Thyroid gland (tissue), 4 donors: ENCODE measurements at regions not wholly inside any gene's neighbourhood (a gene's known extent, or its start where the extent isn't known, plus 50 kb on each side); places are given as distances from the start of the nearest gene placed in this dataset.
A peak's percentile ranks its signal among the peaks of the same experiment; 100 is the strongest.

Experiments used
- DNase-seq, 2 donors: peaks; one replicate each; pipeline ENCODE4 v3.0.0-alpha.2; 2019
- H3K27ac ChIP-seq, 3 donors: fragments of 200-600 bp; sonication (generic); 1 replicate in 2 of 3; 2 replicates in 1 of 3; pipeline ENCODE4 v1.5.1; 2016 to 2019; ENCODE audit warnings: mild to moderate bottlenecking in 1 of 3, moderate library complexity in 1 of 3
- H3K27me3 ChIP-seq: fragments of 200-600 bp; sonication (generic); one replicate; pipeline ENCODE4 v1.5.1; 2019
- H3K36me3 ChIP-seq, 2 donors: fragments of 200-600 bp; sonication (generic); one replicate each; pipeline ENCODE4 v1.5.1; 2016 to 2019
- H3K4me1 ChIP-seq, 2 donors: fragments of 200-600 bp; sonication (generic); one replicate each; pipeline ENCODE4 v1.5.1; 2017 to 2019
- H3K4me3 ChIP-seq, 3 donors: fragments of 200-600 bp; sonication (generic); replicated peaks in 1 of 3; 1 replicate in 2 of 3; 2 replicates in 1 of 3; pipeline ENCODE4 v1.5.1; 2016; ENCODE audit warnings: mild to moderate bottlenecking in 1 of 3
- H3K9me3 ChIP-seq: fragments of 200-600 bp; sonication (generic); one replicate; pipeline ENCODE4 v1.5.1; 2017
- CTCF ChIP-seq, 6 experiments: fragments of 200-600 bp in 3 of 6; fragments of 450-650 bp in 3 of 6; sonication (generic) in 3 of 6; IDR thresholded peaks; one replicate each; pipeline ENCODE4 v1.5.1; 2016 to 2019; ENCODE audit warnings: antibody characterized with exemption in 6 of 6, mild to moderate bottlenecking in 2 of 6, inconsistent platforms in 1 of 6, moderate library complexity in 1 of 6
- POLR2A ChIP-seq, 2 donors: fragments of 450-650 bp; IDR thresholded peaks; one replicate each; pipeline ENCODE4 v1.6.1; 2017; ENCODE audit warnings: antibody characterized with exemption in 2 of 2, mild to moderate bottlenecking in 2 of 2, moderate library complexity in 1 of 2
- WGBS, 2 donors: methylation state at CpG; one replicate each; pipeline ENCODE4 v1.1.5; 2017; 5-methylcytosine and 5-hydroxymethylcytosine counted together
- intact Hi-C: fragments of 100-400 bp; cut with DNase I; formaldehyde crosslinking; loops from one replicate; pipeline ENCODE4 v1.15.1; 2023

- H3K27me3 ChIP-seq = no peaks in the 10 kb centered on the region
- H3K9me3 ChIP-seq = no peaks in the 10 kb centered on the region
- no peak for TF ChIP-seq POLR2A (IDR thresholded peaks at IDR 0.05)
- no peak for DNase-seq
- H3K4me3 ChIP-seq = no peak overlapping the region
- WGBS, 2 donors = 87 to 90% methylated on average over 3 of the region's 3 CpGs
- intact Hi-C loops = no loop called here
- no peaks in the 10 kb centered on the region for H3K36me3 ChIP-seq
- peaks cover 0 to 8% of the 10 kb centered on the region in 2 donors for H3K4me1 ChIP-seq
- H3K27ac ChIP-seq = no peak overlapping the region
Observed at GRCh38 chr4:41461780-41462307, 76.1 kb upstream of the LIMCH1 start.

GRCh38 chr4:41465146-41465761, 72.7 kb upstream of the LIMCH1 start:
- TF ChIP-seq POLR2A (IDR thresholded peaks at IDR 0.05) (no peak), CTCF (IDR thresholded peaks at IDR 0.05) (no peak)
- Histone ChIP-seq H3K4me3 (no peak overlapping the region), H3K4me1 (peaks cover 18 to 28% of the 10 kb centered on the region in 2 donors), H3K27ac (no peak overlapping the region), H3K27me3 (no peaks in the 10 kb centered on the region), H3K9me3 (no peaks in the 10 kb centered on the region), H3K36me3 (no peaks in the 10 kb centered on the region)
- DNase-seq = no peak
- intact Hi-C loops = no loop called here
- WGBS, 2 donors = 89 to 90% methylated on average over 5 of the region's 5 CpGs

GRCh38 chr4:41466249-41466648, 71.7 kb upstream of the LIMCH1 start:
- no peaks in the 10 kb centered on the region for H3K27me3 ChIP-seq
- no peak for TF ChIP-seq CTCF (IDR thresholded peaks at IDR 0.05)
- peaks cover 24 to 38% of the 10 kb centered on the region in 2 donors for H3K4me1 ChIP-seq
- intact Hi-C loops = no loop called here
- DNase-seq = no peak
- no peak overlapping the region for H3K4me3 ChIP-seq
- H3K36me3 ChIP-seq = no peaks in the 10 kb centered on the region
- WGBS, 2 donors = 91 to 99% methylated on average over 2 of the region's 2 CpGs
- no peaks in the 10 kb centered on the region for H3K9me3 ChIP-seq
- H3K27ac ChIP-seq = no peak overlapping the region

- no peaks in the 10 kb centered on the region for H3K9me3 ChIP-seq
- peaks cover 42 to 57% of the 10 kb centered on the region in 2 donors for H3K4me1 ChIP-seq
- TF ChIP-seq CTCF (IDR thresholded peaks at IDR 0.05) = no peak
- TF ChIP-seq POLR2A (IDR thresholded peaks at IDR 0.05) = no peak
- no peaks in the 10 kb centered on the region for H3K36me3 ChIP-seq
- DNase-seq = peak; percentile 22 to 24
- intact Hi-C loops = no loop called here
- 10 to 43% methylated on average over 1 of the region's 1 CpG for WGBS, 2 donors
- peak overlapping the region in 1 of 3 donors; percentile 36 for H3K27ac ChIP-seq
- no peaks in the 10 kb centered on the region for H3K27me3 ChIP-seq
- no peak overlapping the region for H3K4me3 ChIP-seq
Observed at GRCh38 chr4:41468122-41468521, 69.8 kb upstream of the LIMCH1 start.

GRCh38 chr4:41471126-41472071, 66.6 kb upstream of the LIMCH1 start:
- Histone ChIP-seq H3K4me1 (peaks cover 52 to 66% of the 10 kb centered on the region in 2 donors), H3K36me3 (no peaks in the 10 kb centered on the region), H3K4me3 (no peak overlapping the region), H3K27ac (peak overlapping the region; percentile 64 to 83 (median 73)), H3K9me3 (no peaks in the 10 kb centered on the region), H3K27me3 (no peaks in the 10 kb centered on the region)
- 53% methylated on average over 9 of the region's 9 CpGs for WGBS, 2 donors
- DNase-seq = no peak
- TF ChIP-seq CTCF (IDR thresholded peaks at IDR 0.05) (no peak), POLR2A (IDR thresholded peaks at IDR 0.05) (no peak)
- intact Hi-C loops = no loop called here
